ENCODE measurements at regions not wholly inside any gene's neighbourhood (a gene's known extent, or its start where the extent isn't known, plus 50 kb on each side); places are given as distances from the start of the nearest gene placed in this dataset.

- no peak for TF ChIP-seq ZNF8 (CRISPR knock-in tag; IDR thresholded peaks at IDR 0.05)
- no peak for TF ChIP-seq CREB5 (CRISPR knock-in tag; IDR thresholded peaks at IDR 0.05; ENCODE audit: low read depth)
- no peak for TF ChIP-seq ZFP3 (CRISPR knock-in tag; IDR thresholded peaks at IDR 0.05)
- no peak for TF ChIP-seq PPARA (CRISPR knock-in tag; IDR thresholded peaks at IDR 0.05; ENCODE audit: borderline replicate concordance)
- no peak for TF ChIP-seq ZFP30 (CRISPR knock-in tag; IDR thresholded peaks at IDR 0.05)
- TF ChIP-seq TCF4 (CRISPR knock-in tag; IDR thresholded peaks at IDR 0.05; ENCODE audit: borderline replicate concordance) = no peak
- TF ChIP-seq RARB (CRISPR knock-in tag; IDR thresholded peaks at IDR 0.05) = no peak
- TF ChIP-seq ZNF70 (CRISPR knock-in tag; IDR thresholded peaks at IDR 0.05) = no peak
- no peak for TF ChIP-seq POU6F1 (CRISPR knock-in tag; IDR thresholded peaks at IDR 0.05; ENCODE audit: borderline replicate concordance, low read depth)
- no peak for TF ChIP-seq PATZ1 (CRISPR knock-in tag; IDR thresholded peaks at IDR 0.05; ENCODE audit: borderline replicate concordance)
- no peak for TF ChIP-seq ARNTL (CRISPR knock-in tag; IDR thresholded peaks at IDR 0.05; ENCODE audit: borderline replicate concordance, low read depth)
- no peak for TF ChIP-seq OSR1 (CRISPR knock-in tag; IDR thresholded peaks at IDR 0.05)
- TF ChIP-seq ESRRG (CRISPR knock-in tag; IDR thresholded peaks at IDR 0.05) = no peak
- no peak for TF ChIP-seq SNAI2 (CRISPR knock-in tag; IDR thresholded peaks at IDR 0.05)
- TF ChIP-seq TOX (CRISPR knock-in tag; IDR thresholded peaks at IDR 0.05; ENCODE audit: borderline replicate concordance) = no peak
- TF ChIP-seq ZC3H10 (CRISPR knock-in tag; IDR thresholded peaks at IDR 0.05) = no peak
- TF ChIP-seq ZNF565 (CRISPR knock-in tag; conservative IDR thresholded peaks at IDR 0.05; ENCODE audit: low read depth) = no peak
- no peak for TF ChIP-seq ISL1 (CRISPR knock-in tag; IDR thresholded peaks at IDR 0.05)
- no peak for TF ChIP-seq CSRNP3 (CRISPR knock-in tag; IDR thresholded peaks at IDR 0.05)
- TF ChIP-seq CSDC2 (CRISPR knock-in tag; IDR thresholded peaks at IDR 0.05) = no peak
- no peak for ATAC-seq
Observed at GRCh38 chr7:95691464-95691863, 80.9 kb upstream of the DYNC1I1 start.

- ATAC-seq = peak; percentile 88
- TF ChIP-seq CREB5 (CRISPR knock-in tag; IDR thresholded peaks at IDR 0.05; ENCODE audit: low read depth) (no peak), SNAI2 (CRISPR knock-in tag; IDR thresholded peaks at IDR 0.05) (no peak), ZNF8 (CRISPR knock-in tag; IDR thresholded peaks at IDR 0.05) (no peak), POU6F1 (CRISPR knock-in tag; IDR thresholded peaks at IDR 0.05; ENCODE audit: borderline replicate concordance, low read depth) (no peak), TOX (CRISPR knock-in tag; IDR thresholded peaks at IDR 0.05; ENCODE audit: borderline replicate concordance) (no peak), CSDC2 (CRISPR knock-in tag; IDR thresholded peaks at IDR 0.05) (no peak), TSHZ2 (CRISPR knock-in tag; IDR thresholded peaks at IDR 0.05) (no peak), ZNF565 (CRISPR knock-in tag; conservative IDR thresholded peaks at IDR 0.05; ENCODE audit: low read depth) (no peak), BACH2 (CRISPR knock-in tag; IDR thresholded peaks at IDR 0.05; ENCODE audit: borderline replicate concordance) (no peak), PPARA (CRISPR knock-in tag; IDR thresholded peaks at IDR 0.05; ENCODE audit: borderline replicate concordance) (no peak), OSR1 (CRISPR knock-in tag; IDR thresholded peaks at IDR 0.05) (no peak), RARB (CRISPR knock-in tag; IDR thresholded peaks at IDR 0.05) (no peak), ISL1 (CRISPR knock-in tag; IDR thresholded peaks at IDR 0.05) (no peak), CSRNP3 (CRISPR knock-in tag; IDR thresholded peaks at IDR 0.05) (no peak), ZC3H10 (CRISPR knock-in tag; IDR thresholded peaks at IDR 0.05) (no peak), ESRRG (CRISPR knock-in tag; IDR thresholded peaks at IDR 0.05) (no peak)
Observed at GRCh38 chr7:95690367-95690947, 81.9 kb upstream of the DYNC1I1 start.
